Stimulated activated CD4-positive, alpha-beta T cell treated with anti-CD3 and anti-CD28 coated beads, Interleukin-12 subunit alpha, Interleukin-12 subunit beta, amount 100 ng/mL, for 48 hours (primary cell): ENCODE measurements at regions not wholly inside any gene's neighbourhood (a gene's known extent, or its start where the extent isn't known, plus 50 kb on each side); places are given as distances from the start of the nearest gene placed in this dataset.

Experiments
- DNase-seq, 3 donors: peaks; one replicate each; pipeline ENCODE4 v3.0.0-alpha.2; 2020; ENCODE audit warnings: low read depth in 2 of 3, low spot score in 1 of 3

- DNase-seq = no peak
Observed at GRCh38 chr11:16448123-16448717, 91.9 kb upstream of the SOX6 start.

GRCh38 chr11:16441461-16441860 lies 85.1 kb upstream of the SOX6 start:
- DNase-seq = no peak

- no peak for DNase-seq
Observed at GRCh38 chr11:16440136-16440535, 83.8 kb upstream of the SOX6 start.

- DNase-seq = no peak
Observed at GRCh38 chr11:16434036-16434435, 77.7 kb upstream of the SOX6 start.

GRCh38 chr11:16430674-16431073 lies 74.3 kb upstream of the SOX6 start:
- no peak for DNase-seq

GRCh38 chr11:16421826-16422225 lies 65.5 kb upstream of the SOX6 start:
- no peak for DNase-seq

- DNase-seq = no peak
Observed at GRCh38 chr11:16418428-16419097, 62.2 kb upstream of the SOX6 start.

- DNase-seq = no peak
Observed at GRCh38 chr11:16412525-16413172, 56.3 kb upstream of the SOX6 start.

GRCh38 chr11:16410479-16410878 lies 54.1 kb upstream of the SOX6 start:
- DNase-seq = no peak

GRCh38 chr11:16408619-16409018 lies 52.3 kb upstream of the SOX6 start:
- DNase-seq = no peak

GRCh38 chr11:16406226-16406625 lies 49.9 kb upstream of the SOX6 start:
- no peak for DNase-seq
